ENCODE measurements at regions not wholly inside any gene's neighbourhood (a gene's known extent, or its start where the extent isn't known, plus 50 kb on each side); places are given as distances from the start of the nearest gene placed in this dataset.
"Not testable (repeated sequence)": the region's sequence is repeated elsewhere in the genome, so short reads cannot be mapped to it uniquely, and the experiment has no call there.

- DNase-seq; H3K4me3 Mint-ChIP-seq; intact Hi-C loops (cut with micrococcal nuclease); H3K9me3 Mint-ChIP-seq; POLR2A ChIA-PET; CTCF ChIA-PET; ATAC-seq; H3K36me3 Mint-ChIP-seq (ENCODE audit: low read depth); H3K27ac Mint-ChIP-seq: not testable (repeated sequence)
- peaks cover 11% of the 10 kb centered on the region for H3K4me1 Mint-ChIP-seq (ENCODE audit: low read depth)
- peaks cover 12% of the 10 kb centered on the region for H3K27me3 Mint-ChIP-seq
Measured at GRCh38 chr14:105698940-105699556, 172.7 kb downstream of the TMEM121 start.

- H3K27me3 Mint-ChIP-seq; H3K4me3 Mint-ChIP-seq; DNase-seq; ATAC-seq; H3K9me3 Mint-ChIP-seq; POLR2A ChIA-PET; CTCF ChIA-PET; H3K27ac Mint-ChIP-seq; H3K36me3 Mint-ChIP-seq (ENCODE audit: low read depth); intact Hi-C loops (cut with micrococcal nuclease): not testable (repeated sequence)
- H3K4me1 Mint-ChIP-seq (ENCODE audit: low read depth) = peaks cover 11% of the 10 kb centered on the region
Measured at GRCh38 chr14:105699706-105700105, 173.3 kb downstream of the TMEM121 start.

GRCh38 chr14:105700146-105700545 is 173.8 kb downstream of the TMEM121 start:
- H3K4me3 Mint-ChIP-seq; intact Hi-C loops (cut with micrococcal nuclease); H3K27me3 Mint-ChIP-seq; H3K27ac Mint-ChIP-seq; CTCF ChIA-PET; H3K9me3 Mint-ChIP-seq; H3K36me3 Mint-ChIP-seq (ENCODE audit: low read depth); DNase-seq; ATAC-seq; POLR2A ChIA-PET: not testable (repeated sequence)
- peaks cover 11% of the 10 kb centered on the region for H3K4me1 Mint-ChIP-seq (ENCODE audit: low read depth)

- ATAC-seq = peak; percentile 57
- ChIA-PET CTCF (no interaction called here), POLR2A (no interaction called here)
- H3K36me3 Mint-ChIP-seq (ENCODE audit: low read depth) = no peaks in the 10 kb centered on the region
- H3K9me3 Mint-ChIP-seq = no peaks in the 10 kb centered on the region
- H3K4me1 Mint-ChIP-seq (ENCODE audit: low read depth) = peaks cover 9% of the 10 kb centered on the region
- intact Hi-C loops (cut with micrococcal nuclease) = no loop called here
- peak overlapping the region; percentile 21 for H3K27ac Mint-ChIP-seq
- TF ChIP-seq CTCF (IDR thresholded peaks at IDR 0.05) = no peak
- DNase-seq = peak; percentile 46
- H3K27me3 Mint-ChIP-seq = no peaks in the 10 kb centered on the region
- no peak overlapping the region for H3K4me3 Mint-ChIP-seq
Measured at GRCh38 chr14:105700622-105701288, 174.4 kb downstream of the TMEM121 start.

GRCh38 chr14:105701456-105702274 is 175.3 kb downstream of the TMEM121 start:
- no peaks in the 10 kb centered on the region for H3K36me3 Mint-ChIP-seq (ENCODE audit: low read depth)
- ATAC-seq = no peak
- no peak for DNase-seq
- ChIA-PET POLR2A (no interaction called here), CTCF (no interaction called here)
- H3K4me1 Mint-ChIP-seq (ENCODE audit: low read depth) = peaks cover 12% of the 10 kb centered on the region
- TF ChIP-seq CTCF (IDR thresholded peaks at IDR 0.05) = no peak
- no peak overlapping the region for H3K4me3 Mint-ChIP-seq
- H3K27ac Mint-ChIP-seq = no peak overlapping the region
- no peaks in the 10 kb centered on the region for H3K27me3 Mint-ChIP-seq
- intact Hi-C loops (cut with micrococcal nuclease) = no loop called here
- no peaks in the 10 kb centered on the region for H3K9me3 Mint-ChIP-seq

GRCh38 chr14:105702275-105702817 is 176.0 kb downstream of the TMEM121 start:
- intact Hi-C loops (cut with micrococcal nuclease) = no loop called here
- CTCF ChIA-PET = no interaction called here
- TF ChIP-seq CTCF (IDR thresholded peaks at IDR 0.05) = no peak
- H3K4me1 Mint-ChIP-seq (ENCODE audit: low read depth) = peaks cover 12% of the 10 kb centered on the region
- H3K4me3 Mint-ChIP-seq = no peak overlapping the region
- no peaks in the 10 kb centered on the region for H3K9me3 Mint-ChIP-seq
- POLR2A ChIA-PET = no interaction called here
- H3K27ac Mint-ChIP-seq = peak overlapping the region; percentile 38
- H3K36me3 Mint-ChIP-seq (ENCODE audit: low read depth) = no peaks in the 10 kb centered on the region
- ATAC-seq = no peak
- no peak for DNase-seq
- H3K27me3 Mint-ChIP-seq = no peaks in the 10 kb centered on the region

- CTCF ChIA-PET; H3K4me3 Mint-ChIP-seq; intact Hi-C loops (cut with micrococcal nuclease); H3K27ac Mint-ChIP-seq; DNase-seq; ATAC-seq; POLR2A ChIA-PET; H3K36me3 Mint-ChIP-seq (ENCODE audit: low read depth); H3K27me3 Mint-ChIP-seq; H3K9me3 Mint-ChIP-seq: not testable (repeated sequence)
- peaks cover 12% of the 10 kb centered on the region for H3K4me1 Mint-ChIP-seq (ENCODE audit: low read depth)
Measured at GRCh38 chr14:105703044-105703665, 176.8 kb downstream of the TMEM121 start.

- H3K36me3 Mint-ChIP-seq (ENCODE audit: low read depth); H3K9me3 Mint-ChIP-seq; POLR2A ChIA-PET; CTCF ChIA-PET; H3K27me3 Mint-ChIP-seq; ATAC-seq; intact Hi-C loops (cut with micrococcal nuclease); H3K27ac Mint-ChIP-seq; DNase-seq; H3K4me3 Mint-ChIP-seq: not testable (repeated sequence)
- peaks cover 12% of the 10 kb centered on the region for H3K4me1 Mint-ChIP-seq (ENCODE audit: low read depth)
Measured at GRCh38 chr14:105704091-105704490, 177.7 kb downstream of the TMEM121 start.
